Femur (tissue), 1 donor: ENCODE measurements at regions not wholly inside any gene's neighbourhood (a gene's known extent, or its start where the extent isn't known, plus 50 kb on each side); places are given as distances from the start of the nearest gene placed in this dataset.
"Not testable (repeated sequence)": the region's sequence is repeated elsewhere in the genome, so short reads cannot be mapped to it uniquely, and the experiment has no call there.

Experiments
- DNase-seq: peaks from one replicate; pipeline ENCODE4 v3.0.0-alpha.2; 2017

- no peak for DNase-seq
Observed at GRCh38 chr17:53475002-53475401, 347.7 kb upstream of the KIF2B start.

- no peak for DNase-seq
Observed at GRCh38 chr17:53472586-53472985, 350.1 kb upstream of the KIF2B start.

GRCh38 chr17:53471514-53471913, 351.2 kb upstream of the KIF2B start:
- DNase-seq: no peak

- DNase-seq: no peak
Observed at GRCh38 chr17:53470626-53471025, 352.1 kb upstream of the KIF2B start.

GRCh38 chr17:53466733-53467132, 356.0 kb upstream of the KIF2B start:
- DNase-seq: no peak

- not testable (repeated sequence) for DNase-seq
Observed at GRCh38 chr17:53464396-53464795, 358.3 kb upstream of the KIF2B start.

GRCh38 chr17:53463363-53463762, 359.4 kb upstream of the KIF2B start:
- no peak for DNase-seq

GRCh38 chr17:53462393-53462811, 360.3 kb upstream of the KIF2B start:
- no peak for DNase-seq

- not testable (repeated sequence) for DNase-seq
Observed at GRCh38 chr17:53455943-53456342, 366.8 kb upstream of the KIF2B start.

GRCh38 chr17:53454337-53454736, 368.4 kb upstream of the KIF2B start:
- no peak for DNase-seq

GRCh38 chr17:53449324-53449723, 373.4 kb upstream of the KIF2B start:
- no peak for DNase-seq

GRCh38 chr17:53428913-53429312, 393.8 kb upstream of the KIF2B start:
- DNase-seq: no peak

- no peak for DNase-seq
Observed at GRCh38 chr17:53426505-53426904, 396.2 kb upstream of the KIF2B start.

GRCh38 chr17:53420035-53420641, 402.6 kb upstream of the KIF2B start:
- no peak for DNase-seq

- no peak for DNase-seq
Observed at GRCh38 chr17:53409588-53409987, 413.1 kb upstream of the KIF2B start.

- DNase-seq: no peak
Observed at GRCh38 chr17:53406907-53407306, 415.8 kb upstream of the KIF2B start.

GRCh38 chr17:53391197-53391596, 431.5 kb upstream of the KIF2B start:
- no peak for DNase-seq

- DNase-seq: no peak
Observed at GRCh38 chr17:53390575-53390974, 432.2 kb upstream of the KIF2B start.

- DNase-seq: no peak
Observed at GRCh38 chr17:53387745-53388144, 435.0 kb upstream of the KIF2B start.

- peak; percentile 44 for DNase-seq
Observed at GRCh38 chr17:53353919-53354351, 468.8 kb upstream of the KIF2B start.

GRCh38 chr17:53344778-53345177, 477.9 kb upstream of the KIF2B start:
- DNase-seq: no peak

GRCh38 chr17:53336281-53336680, 486.4 kb upstream of the KIF2B start:
- no peak for DNase-seq

- DNase-seq: no peak
Observed at GRCh38 chr17:53335443-53335842, 487.3 kb upstream of the KIF2B start.

- DNase-seq: no peak
Observed at GRCh38 chr17:53330756-53331155, 492.0 kb upstream of the KIF2B start.

- no peak for DNase-seq
Observed at GRCh38 chr17:53321651-53322050, 501.1 kb upstream of the KIF2B start.
